ENCODE measurements at regions not wholly inside any gene's neighbourhood (a gene's known extent, or its start where the extent isn't known, plus 50 kb on each side); places are given as distances from the start of the nearest gene placed in this dataset.

DNA sequence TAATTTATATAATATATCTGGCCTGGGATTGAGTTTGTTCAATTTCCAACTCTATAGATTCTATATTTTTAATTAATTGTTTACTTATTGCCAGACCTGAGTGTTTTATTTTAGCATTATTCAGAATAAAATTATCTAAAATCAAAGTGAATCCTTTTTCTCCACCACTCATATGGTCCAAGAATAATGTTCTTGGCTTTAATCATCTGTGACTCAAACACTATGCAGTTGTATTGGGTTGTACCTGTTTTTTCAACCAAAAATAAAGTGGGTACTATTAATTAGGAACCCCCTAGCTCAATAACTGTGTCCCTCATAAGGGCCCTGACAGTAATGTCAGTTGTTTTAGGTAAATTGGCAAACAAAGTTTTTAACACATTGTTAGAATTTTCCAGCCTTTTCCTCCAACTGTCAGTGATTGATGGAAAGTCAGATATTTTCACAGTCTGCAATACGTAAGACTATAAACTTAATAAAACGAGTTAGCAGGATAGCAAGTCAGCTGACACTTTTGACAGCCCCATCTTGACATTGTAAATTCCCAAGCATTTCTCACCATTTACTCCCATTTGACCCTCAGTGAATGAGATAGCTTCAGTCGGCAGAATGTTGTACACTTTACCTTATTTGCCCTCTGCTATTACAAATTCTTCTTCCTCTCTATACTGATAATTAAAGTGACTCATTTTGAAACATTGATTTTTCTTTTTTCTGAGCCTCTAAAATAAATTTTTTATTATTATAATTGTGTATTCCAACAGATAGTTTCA is 587.4 kb downstream of the METTL4 start:
- Mint-ChIP-seq H3K9me3 (ENCODE audit: unreplicated experiment) (peaks cover 7% of the 10 kb centered on the region), H3K4me3 (ENCODE audit: unreplicated experiment) (no peak overlapping the region), H3K27me3 (ENCODE audit: insufficient read depth, unreplicated experiment) (no peaks in the 10 kb centered on the region), H3K4me1 (ENCODE audit: low read depth, unreplicated experiment) (no peaks in the 10 kb centered on the region), H3K27ac (ENCODE audit: unreplicated experiment) (no peak overlapping the region), H3K36me3 (ENCODE audit: insufficient read depth, unreplicated experiment) (no peaks in the 10 kb centered on the region)
- Histone ChIP-seq H3K9me3 (0 out of 2 replicates have a peak, but pooled peaks cover 3% of the 10 kb centered on the region), H3K4me3 (ENCODE audit: low read depth, low read length) (no peak overlapping the region), H3K4me1 (no peaks in the 10 kb centered on the region), H3K27me3 (replicated peaks; ENCODE audit: control insufficient read depth, insufficient read depth, low read length) (no peaks in the 10 kb centered on the region), H3K36me3 (ENCODE audit: control insufficient read depth, insufficient read depth, low read length) (no peaks in the 10 kb centered on the region)
- intact Hi-C loops (cut with micrococcal nuclease; ENCODE audit: unreplicated experiment), result no loop called here
- no peak for DNase-seq
- TF ChIP-seq CTCF (IDR thresholded peaks at IDR 0.05; ENCODE audit: insufficient read depth in 1 of 2, low read depth in 1 of 2, low read length in 1 of 2, severe bottlenecking in 1 of 2, unreplicated experiment in 1 of 2), result no peak
- ChIA-PET POLR2A (no interaction called here), CTCF (no interaction called here)
- BruUV-seq (replicated peaks), result no TSS peak

- ChIA-PET POLR2A (no interaction called here), CTCF (no interaction called here)
- H3K4me1 ChIP-seq, result peaks cover 15% of the 10 kb centered on the region
- H3K27me3 ChIP-seq (replicated peaks; ENCODE audit: control insufficient read depth, insufficient read depth, low read length), result no peaks in the 10 kb centered on the region
- Mint-ChIP-seq H3K4me1 (ENCODE audit: low read depth, unreplicated experiment) (peaks cover 28% of the 10 kb centered on the region), H3K27me3 (ENCODE audit: insufficient read depth, unreplicated experiment) (no peaks in the 10 kb centered on the region), H3K27ac (ENCODE audit: unreplicated experiment) (no peak overlapping the region), H3K36me3 (ENCODE audit: insufficient read depth, unreplicated experiment) (no peaks in the 10 kb centered on the region), H3K9me3 (ENCODE audit: unreplicated experiment) (no peaks in the 10 kb centered on the region), H3K4me3 (ENCODE audit: unreplicated experiment) (no peak overlapping the region)
- no peaks in the 10 kb centered on the region for H3K36me3 ChIP-seq (ENCODE audit: control insufficient read depth, insufficient read depth, low read length)
- H3K4me3 ChIP-seq (ENCODE audit: low read depth, low read length), result no peak overlapping the region
- H3K9me3 ChIP-seq, result 0 out of 2 replicates have a peak, but pooled peaks cover 3% of the 10 kb centered on the region
- no peak for TF ChIP-seq CTCF (IDR thresholded peaks at IDR 0.05; ENCODE audit: insufficient read depth in 1 of 2, low read depth in 1 of 2, low read length in 1 of 2, severe bottlenecking in 1 of 2, unreplicated experiment in 1 of 2)
- no TSS peak for BruUV-seq (replicated peaks)
- DNase-seq, result no peak
- intact Hi-C loops (cut with micrococcal nuclease; ENCODE audit: unreplicated experiment), result no loop called here
Measured at GRCh38 chr18:1993866-1994265, 577.4 kb downstream of the METTL4 start.

- H3K4me3 ChIP-seq (ENCODE audit: low read depth, low read length), result no peak overlapping the region
- H3K4me1 Mint-ChIP-seq (ENCODE audit: low read depth, unreplicated experiment), result peaks cover 30% of the 10 kb centered on the region
- TF ChIP-seq CTCF (IDR thresholded peaks at IDR 0.05; ENCODE audit: insufficient read depth in 1 of 2, low read depth in 1 of 2, low read length in 1 of 2, severe bottlenecking in 1 of 2, unreplicated experiment in 1 of 2), result no peak
- H3K9me3 ChIP-seq, result 0 out of 2 replicates have a peak, but pooled peaks cover 3% of the 10 kb centered on the region
- H3K4me1 ChIP-seq, result peaks cover 18% of the 10 kb centered on the region
- intact Hi-C loops (cut with micrococcal nuclease; ENCODE audit: unreplicated experiment), result no loop called here
- no peaks in the 10 kb centered on the region for H3K9me3 Mint-ChIP-seq (ENCODE audit: unreplicated experiment)
- no peaks in the 10 kb centered on the region for H3K27me3 Mint-ChIP-seq (ENCODE audit: insufficient read depth, unreplicated experiment)
- H3K36me3 Mint-ChIP-seq (ENCODE audit: insufficient read depth, unreplicated experiment), result no peaks in the 10 kb centered on the region
- CTCF ChIA-PET, result no interaction called here
- POLR2A ChIA-PET, result no interaction called here
- no peaks in the 10 kb centered on the region for H3K27me3 ChIP-seq (replicated peaks; ENCODE audit: control insufficient read depth, insufficient read depth, low read length)
- no peak overlapping the region for H3K27ac Mint-ChIP-seq (ENCODE audit: unreplicated experiment)
- no peaks in the 10 kb centered on the region for H3K36me3 ChIP-seq (ENCODE audit: control insufficient read depth, insufficient read depth, low read length)
- no peak overlapping the region for H3K4me3 Mint-ChIP-seq (ENCODE audit: unreplicated experiment)
- DNase-seq, result no peak
- BruUV-seq (replicated peaks), result no TSS peak
Measured at GRCh38 chr18:1994471-1994870, 576.8 kb downstream of the METTL4 start.

Measured in Caco-2 (cell line).